EL (cell line): ENCODE measurements at regions not wholly inside any gene's neighbourhood (a gene's known extent, or its start where the extent isn't known, plus 50 kb on each side); places are given as distances from the start of the nearest gene placed in this dataset.
A peak's percentile ranks its signal among the peaks of the same experiment; 100 is the strongest.

Experiments used
- DNase-seq: peaks from one replicate; pipeline ENCODE4 v3.0.0-alpha.2; 2016

- peak; percentile 7 for DNase-seq
Measured at GRCh38 chr6:121944354-121944753, 455.1 kb upstream of the HSF2 start.

GRCh38 chr6:121951123-121951522 is 448.3 kb upstream of the HSF2 start:
- DNase-seq: no peak

- DNase-seq: peak; percentile 81
Measured at GRCh38 chr6:121951918-121952379, 447.5 kb upstream of the HSF2 start.

GRCh38 chr6:121955401-121955800 is 444.1 kb upstream of the HSF2 start:
- DNase-seq: peak; percentile 30

GRCh38 chr6:121956782-121957181 is 442.7 kb upstream of the HSF2 start:
- no peak for DNase-seq

GRCh38 chr6:121959501-121959900 is 440.0 kb upstream of the HSF2 start:
- DNase-seq: no peak

- no peak for DNase-seq
Measured at GRCh38 chr6:121961619-121962125, 437.8 kb upstream of the HSF2 start.

GRCh38 chr6:121963826-121964225 is 435.6 kb upstream of the HSF2 start:
- DNase-seq: no peak

GRCh38 chr6:121965739-121966138 is 433.7 kb upstream of the HSF2 start:
- DNase-seq: no peak

GRCh38 chr6:121967631-121968030 is 431.8 kb upstream of the HSF2 start:
- DNase-seq: no peak

GRCh38 chr6:121971931-121972335 is 427.5 kb upstream of the HSF2 start:
- DNase-seq: peak; percentile 54

GRCh38 chr6:121984956-121985355 is 414.5 kb upstream of the HSF2 start:
- no peak for DNase-seq

GRCh38 chr6:121993362-121993761 is 406.1 kb upstream of the HSF2 start:
- DNase-seq: no peak

GRCh38 chr6:121994919-121995318 is 404.5 kb upstream of the HSF2 start:
- no peak for DNase-seq

GRCh38 chr6:121998631-121999030 is 400.8 kb upstream of the HSF2 start:
- no peak for DNase-seq

- DNase-seq: no peak
Measured at GRCh38 chr6:121999456-122000065, 399.9 kb upstream of the HSF2 start.

GRCh38 chr6:122005661-122006060 is 393.8 kb upstream of the HSF2 start:
- no peak for DNase-seq

- no peak for DNase-seq
Measured at GRCh38 chr6:122007339-122007738, 392.1 kb upstream of the HSF2 start.

GRCh38 chr6:122008101-122008999 is 391.1 kb upstream of the HSF2 start:
- DNase-seq: peak; percentile 38

GRCh38 chr6:122009000-122009350 is 390.5 kb upstream of the HSF2 start:
- DNase-seq: no peak

GRCh38 chr6:122012578-122012977 is 386.9 kb upstream of the HSF2 start:
- peak; percentile 18 for DNase-seq

GRCh38 chr6:122014961-122015360 is 384.5 kb upstream of the HSF2 start:
- DNase-seq: peak; percentile 73

GRCh38 chr6:122020588-122021264 is 378.7 kb upstream of the HSF2 start:
- no peak for DNase-seq

- DNase-seq: no peak
Measured at GRCh38 chr6:122025104-122025503, 374.3 kb upstream of the HSF2 start.
